ENCODE measurements at regions not wholly inside any gene's neighbourhood (a gene's known extent, or its start where the extent isn't known, plus 50 kb on each side); places are given as distances from the start of the nearest gene placed in this dataset.

GRCh38 chr5:143484601-143485000, 81.1 kb upstream of the NR3C1 start:
- no peak for DNase-seq

GRCh38 chr5:143481697-143482531, 78.4 kb upstream of the NR3C1 start:
- no peak for DNase-seq

- DNase-seq: no peak
Measured at GRCh38 chr5:143480001-143480400, 76.5 kb upstream of the NR3C1 start.

- no peak for DNase-seq
Measured at GRCh38 chr5:143479394-143479793, 75.9 kb upstream of the NR3C1 start.

DNA sequence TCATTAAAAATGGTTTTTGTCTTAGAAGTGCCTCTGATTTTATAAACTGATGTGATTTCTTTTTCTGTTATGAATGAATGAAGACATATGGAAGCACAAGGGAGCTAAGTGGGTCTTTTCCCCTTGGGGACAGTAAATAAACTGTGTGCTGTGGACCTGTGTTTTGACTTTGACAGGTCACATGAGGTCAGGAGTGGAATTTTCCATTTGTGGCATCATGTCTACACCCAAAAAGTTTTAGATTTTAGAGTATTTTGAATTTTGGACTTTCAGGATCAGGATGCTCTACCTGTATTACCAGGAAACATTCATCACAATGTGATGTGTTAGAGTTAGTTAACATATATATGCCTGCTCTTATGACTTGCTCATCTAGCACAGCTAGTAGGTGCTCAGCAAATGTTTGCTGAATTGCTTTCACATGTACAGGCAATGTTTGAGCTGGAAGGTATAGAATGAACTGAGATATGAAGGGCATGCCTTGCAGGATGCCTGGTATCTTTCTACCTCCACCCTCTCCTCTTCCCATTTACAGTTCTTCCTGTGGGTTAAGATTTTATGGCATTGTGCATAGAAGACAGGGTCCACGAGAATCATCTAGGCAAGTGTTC, 73.2 kb upstream of the NR3C1 start:
- no peak for DNase-seq

- DNase-seq: no peak
Measured at GRCh38 chr5:143474616-143475015, 71.1 kb upstream of the NR3C1 start.

DNA sequence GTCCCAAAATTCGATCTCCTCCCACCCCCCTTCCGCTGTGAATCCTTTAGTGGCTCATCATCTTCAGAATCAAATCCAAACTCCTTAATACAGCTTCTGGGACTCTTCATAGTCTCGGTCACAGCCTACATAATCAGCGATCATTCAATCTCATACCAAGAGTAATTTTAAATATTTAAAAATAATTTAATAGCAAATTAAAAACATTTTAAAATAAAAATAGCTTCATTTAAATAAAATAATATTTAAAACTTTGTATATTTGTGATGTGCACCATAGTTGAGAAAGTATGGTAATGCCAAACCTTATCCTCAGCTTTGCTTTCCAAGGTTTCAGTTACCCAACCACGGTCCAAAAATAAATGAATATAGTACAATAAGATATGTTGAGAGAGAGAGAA, 70.0 kb upstream of the NR3C1 start:
- DNase-seq: no peak

- DNase-seq: no peak
Measured at GRCh38 chr5:143472576-143472975, 69.1 kb upstream of the NR3C1 start.

DNA sequence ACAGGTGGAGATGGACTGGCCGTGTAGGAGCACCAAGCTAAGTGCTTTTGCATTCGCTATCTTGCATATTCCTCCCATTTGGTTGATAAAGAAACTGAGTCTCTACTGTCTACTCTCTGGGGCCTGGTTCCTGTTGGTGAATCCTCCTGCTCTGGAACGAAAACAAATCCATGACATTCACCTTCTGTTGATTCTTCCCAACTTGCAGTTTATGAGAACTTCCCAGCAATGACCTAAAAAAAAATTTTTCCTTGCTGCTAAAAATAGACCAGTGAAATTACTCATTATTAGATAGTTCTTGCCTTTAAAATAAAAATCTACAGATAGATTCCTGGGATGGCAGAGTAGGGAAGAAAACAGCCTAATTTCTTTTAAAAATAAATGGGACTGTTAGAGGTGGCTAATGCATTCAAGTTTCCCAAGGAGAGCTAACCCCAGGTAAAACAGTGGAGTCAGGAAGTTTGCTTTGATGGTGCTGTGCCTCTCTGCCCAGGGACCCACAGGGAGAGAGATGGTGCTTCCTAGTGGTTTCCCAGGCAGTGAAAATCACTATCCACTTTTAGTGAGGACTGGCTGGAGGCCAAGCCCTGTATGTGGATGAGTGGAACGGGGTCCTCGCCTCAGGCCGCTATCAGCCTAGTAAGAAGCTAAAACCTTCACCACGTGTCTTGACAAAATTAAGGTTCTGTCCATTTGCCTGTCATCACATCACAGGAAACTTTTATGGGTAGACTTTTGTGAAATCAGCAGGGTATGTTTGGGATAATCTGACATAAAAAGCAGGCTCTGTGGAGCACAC, 68.4 kb upstream of the NR3C1 start:
- DNase-seq: no peak

- no peak for DNase-seq
Measured at GRCh38 chr5:143471041-143471509, 67.6 kb upstream of the NR3C1 start.

DNA sequence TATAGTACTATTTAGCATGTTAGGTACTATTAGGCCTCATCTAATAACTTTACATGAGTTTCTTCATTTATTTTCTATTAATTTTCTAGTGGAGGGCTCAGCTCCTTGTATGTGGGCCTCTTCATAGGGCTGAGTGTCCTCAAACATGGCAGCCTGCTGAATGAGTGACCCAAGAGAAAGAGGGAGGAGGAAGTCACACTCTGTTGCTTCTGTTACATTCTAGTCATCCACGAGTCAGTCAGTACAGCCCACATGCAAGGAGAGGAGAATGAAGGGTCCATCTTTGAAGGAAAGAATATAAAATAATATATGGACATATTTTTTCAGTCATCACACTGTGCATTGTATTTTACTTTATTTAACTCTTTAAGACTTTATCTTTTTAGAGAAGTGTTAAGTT, 66.6 kb upstream of the NR3C1 start:
- no peak for DNase-seq

- no peak for DNase-seq
Measured at GRCh38 chr5:143469125-143469524, 65.6 kb upstream of the NR3C1 start.

GRCh38 chr5:143466632-143467031, 63.1 kb upstream of the NR3C1 start:
- no peak for DNase-seq

- no peak for DNase-seq
Measured at GRCh38 chr5:143464723-143465490, 61.4 kb upstream of the NR3C1 start.

GRCh38 chr5:143462431-143462830, 58.9 kb upstream of the NR3C1 start:
- no peak for DNase-seq

DNA sequence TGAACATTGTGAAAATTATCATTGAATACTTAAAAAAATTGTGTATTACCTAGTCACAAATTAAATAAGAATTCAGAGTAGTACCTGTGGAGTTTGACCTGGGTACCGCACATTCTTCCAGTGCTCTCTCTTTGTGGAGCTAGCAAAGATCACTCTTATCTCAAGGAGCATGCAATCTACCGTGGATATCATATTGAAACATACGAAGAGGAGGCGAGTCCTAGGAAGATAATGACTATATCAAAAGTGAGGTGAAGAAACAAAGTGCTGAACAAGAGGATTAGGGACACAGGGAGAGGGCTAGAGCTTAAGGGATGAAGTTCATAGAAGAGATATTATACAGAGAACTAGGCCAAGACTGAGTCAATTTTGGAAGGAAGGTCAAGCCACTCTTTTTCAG, 55.9 kb upstream of the NR3C1 start:
- DNase-seq: no peak

- no peak for DNase-seq
Measured at GRCh38 chr5:143456952-143457547, 53.6 kb upstream of the NR3C1 start.

- no peak for DNase-seq
Measured at GRCh38 chr5:143454936-143455516, 51.5 kb upstream of the NR3C1 start.

- no peak for DNase-seq
Measured at GRCh38 chr5:143453720-143454119, 50.2 kb upstream of the NR3C1 start.
